Astrocyte of the cerebellum (primary cell): ENCODE measurements at regions not wholly inside any gene's neighbourhood (a gene's known extent, or its start where the extent isn't known, plus 50 kb on each side); places are given as distances from the start of the nearest gene placed in this dataset.

Experiments used
- DNase-seq: peaks from one replicate; pipeline ENCODE4 v3.0.0-alpha.2; 2011; ENCODE audit warnings: low read depth
- H3K4me3 ChIP-seq: 2 replicates; pipeline ENCODE4 v1.5.1; 2011; ENCODE audit warnings: mild to moderate bottlenecking, low read depth, low read length, moderate library complexity
- CTCF ChIP-seq: IDR thresholded peaks from 2 replicates; pipeline ENCODE4 v1.5.1; 2012; ENCODE audit warnings: low read length, low read depth, moderate library complexity, mild to moderate bottlenecking; ENCODE audit errors: missing control alignments
- in situ Hi-C: cut with HindIII; loops from 2 replicates; pipeline ENCODE4 v1.10.0; 2017; ENCODE audit warnings: low sequenced_read_pairs

DNA sequence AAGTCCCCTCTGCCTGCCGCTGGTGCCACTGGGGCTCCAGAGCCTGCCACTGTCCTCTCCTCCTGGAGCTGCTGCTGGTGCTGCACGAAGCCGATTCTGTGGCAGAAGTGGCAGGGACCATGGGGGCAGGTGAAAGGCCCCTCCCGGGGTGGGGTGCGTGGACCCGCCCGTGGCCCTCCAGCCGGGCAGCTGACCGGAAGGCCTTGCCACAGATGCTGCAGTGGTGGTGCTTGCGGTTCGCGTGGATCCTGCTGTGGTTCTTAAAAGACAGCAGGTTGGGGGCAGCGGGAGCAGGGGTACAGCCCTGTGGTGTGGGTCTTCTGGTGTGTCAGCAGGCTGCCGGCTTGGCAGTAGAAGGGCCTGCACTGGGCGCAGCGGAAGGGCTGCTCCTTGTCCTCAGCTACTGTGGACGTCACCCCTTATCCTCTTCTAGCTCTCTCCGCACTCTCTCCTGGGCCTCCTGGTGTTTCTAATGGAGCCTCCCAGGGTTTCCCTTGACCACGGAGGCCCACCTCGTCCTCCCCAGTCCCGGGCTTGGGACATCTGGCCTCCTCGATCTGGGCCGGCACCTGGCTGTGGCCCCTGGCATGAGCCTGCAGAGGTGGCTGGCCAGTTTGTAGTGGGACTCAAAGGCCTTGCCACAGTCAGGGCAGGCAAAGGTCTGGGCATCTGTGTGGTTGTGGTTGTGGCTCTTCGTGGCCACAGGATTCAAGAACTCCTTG, 380.4 kb downstream of the OLFM4 start:
- DNase-seq = no peak
- in situ Hi-C loops = no loop called here
- TF ChIP-seq CTCF = no peak
- no peak overlapping the region for H3K4me3 ChIP-seq

DNA sequence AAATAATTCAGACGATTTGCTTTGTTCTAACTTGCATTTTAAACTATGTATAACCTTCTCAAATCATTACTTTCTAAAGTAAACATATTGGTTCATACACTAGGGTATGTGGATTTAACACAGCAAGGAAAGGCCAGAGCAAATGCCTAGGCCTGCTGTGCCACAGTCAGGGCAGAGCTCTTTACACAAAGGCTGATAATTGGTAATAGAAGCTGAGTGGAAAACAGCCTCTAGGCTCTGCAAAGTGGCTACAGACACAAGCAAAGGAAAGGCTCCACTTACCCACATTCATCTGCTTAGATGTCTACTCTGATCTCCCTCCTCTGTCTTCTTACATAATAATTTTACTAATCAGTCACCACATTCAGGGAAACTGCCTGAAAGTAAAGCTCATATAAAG, 382.9 kb downstream of the OLFM4 start:
- in situ Hi-C loops = no loop called here
- TF ChIP-seq CTCF = no peak
- H3K4me3 ChIP-seq = no peak overlapping the region
- DNase-seq = no peak

DNA sequence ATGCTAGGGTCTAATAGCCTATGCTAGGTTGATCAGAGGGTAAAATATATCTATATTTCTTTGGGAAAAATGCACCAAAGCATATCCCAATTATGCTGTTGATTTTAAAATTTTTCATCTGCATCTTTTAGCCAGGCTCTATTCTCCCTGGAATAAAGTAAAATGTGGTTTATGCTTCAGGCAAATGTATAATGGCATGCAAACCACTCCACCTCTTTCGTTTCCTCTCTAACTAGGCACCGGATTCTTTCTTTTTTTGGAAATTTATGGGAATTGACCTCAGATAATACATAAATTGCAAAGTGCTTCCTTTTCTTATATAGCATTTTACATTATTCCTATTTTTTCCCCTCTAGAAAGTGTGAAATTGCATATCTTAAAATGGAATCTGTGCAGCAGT, 386.5 kb downstream of the OLFM4 start:
- in situ Hi-C loops = no loop called here
- no peak for TF ChIP-seq CTCF
- DNase-seq = no peak
- H3K4me3 ChIP-seq = no peak overlapping the region

- no peak for DNase-seq
- in situ Hi-C loops = no loop called here
- no peak overlapping the region for H3K4me3 ChIP-seq
- no peak for TF ChIP-seq CTCF
Measured at GRCh38 chr13:53417601-53418000, 389.0 kb downstream of the OLFM4 start.

GRCh38 chr13:53422415-53422814, 393.8 kb downstream of the OLFM4 start:
- TF ChIP-seq CTCF = no peak
- no peak for DNase-seq
- in situ Hi-C loops = no loop called here
- no peak overlapping the region for H3K4me3 ChIP-seq

GRCh38 chr13:53436396-53436795, 407.8 kb downstream of the OLFM4 start:
- DNase-seq = no peak
- H3K4me3 ChIP-seq = no peak overlapping the region
- in situ Hi-C loops = no loop called here
- no peak for TF ChIP-seq CTCF
